Smooth muscle cell (in vitro differentiated cells): ENCODE measurements at regions not wholly inside any gene's neighbourhood (a gene's known extent, or its start where the extent isn't known, plus 50 kb on each side); places are given as distances from the start of the nearest gene placed in this dataset.

Experiments
- DNase-seq: peaks from one replicate; lab custom pipeline; 2025; ENCODE audit not compliant: unreplicated experiment; lab: John Stamatoyannopoulos, UW
- H2AFZ ChIP-seq: fragments of 200-600 bp; sonication (generic); 2 replicates; pipeline ENCODE4 v1.6.0; 2016; ENCODE audit warnings: antibody characterized with exemption, low read depth, mild to moderate bottlenecking
- H3F3A ChIP-seq: fragments of 200-600 bp; sonication (generic); 2 replicates; pipeline ENCODE4 v1.6.0; 2017; ENCODE audit warnings: antibody characterized with exemption, low read depth
- H3K27ac ChIP-seq: fragments of 200-600 bp; sonication (generic); 2 replicates; pipeline ENCODE4 v1.5.1; 2016; ENCODE audit warnings: low read depth, mild to moderate bottlenecking
- H3K27me3 ChIP-seq: fragments of 200-600 bp; sonication (generic); 2 replicates; pipeline ENCODE4 v1.6.1; 2016; ENCODE audit warnings: low read depth, mild to moderate bottlenecking
- H3K36me3 ChIP-seq: fragments of 200-600 bp; sonication (generic); 2 replicates; pipeline ENCODE4 v1.5.1; 2016; ENCODE audit warnings: low read depth
- H3K4me1 ChIP-seq: fragments of 200-600 bp; sonication (generic); 2 replicates; pipeline ENCODE4 v1.5.1; 2016; ENCODE audit warnings: low read depth
- H3K4me2 ChIP-seq: fragments of 200-600 bp; sonication (generic); 2 replicates; pipeline ENCODE4 v1.6.0; 2016; ENCODE audit warnings: mild to moderate bottlenecking
- H3K4me3 ChIP-seq: fragments of 200-600 bp; sonication (generic); 2 replicates; pipeline ENCODE4 v1.5.1; 2016; ENCODE audit warnings: mild to moderate bottlenecking
- H3K79me2 ChIP-seq: fragments of 200-600 bp; sonication (generic); 2 replicates; pipeline ENCODE4 v1.6.0; 2016; ENCODE audit warnings: low read depth, mild to moderate bottlenecking
- H3K9ac ChIP-seq: fragments of 200-600 bp; sonication (generic); 2 replicates; pipeline ENCODE4 v1.6.0; 2016; ENCODE audit warnings: low read depth
- H3K9me3 ChIP-seq: fragments of 200-600 bp; sonication (generic); replicated peaks from 2 replicates; pipeline ENCODE4 v1.5.1; 2016; ENCODE audit warnings: low read depth
- H4K20me1 ChIP-seq: fragments of 200-600 bp; sonication (generic); 2 replicates; pipeline ENCODE4 v1.6.0; 2016; ENCODE audit warnings: low read depth
- CTCF ChIP-seq: fragments of 200-600 bp; sonication (generic); IDR thresholded peaks from 2 replicates; pipeline ENCODE4 v1.5.1; 2017; ENCODE audit warnings: borderline replicate concordance, mild to moderate bottlenecking, antibody characterized with exemption; ENCODE audit not compliant: insufficient read depth, poor library complexity, severe bottlenecking
- WGBS: methylation state at CpG from one replicate; pipeline ENCODE4 v1.1.7; 2016; ENCODE audit warnings: low lambda C conversion rate; 5-methylcytosine and 5-hydroxymethylcytosine counted together

- 51% methylated on average over 6 of the region's 6 CpGs for WGBS
- no peaks in the 10 kb centered on the region for H3K9me3 ChIP-seq
- H3K4me2 ChIP-seq, result no peak overlapping the region
Observed at GRCh38 chr12:18818579-18819268, 80.8 kb downstream of the CAPZA3 start.

GRCh38 chr12:18819484-18819883 is 81.6 kb downstream of the CAPZA3 start:
- Histone ChIP-seq H4K20me1 (no peaks in the 10 kb centered on the region), H3F3A (no peaks in the 10 kb centered on the region), H3K4me2 (no peak overlapping the region), H2AFZ (peak overlapping the region; percentile 75), H3K4me3 (no peak overlapping the region), H3K36me3 (no peaks in the 10 kb centered on the region), H3K9me3 (no peaks in the 10 kb centered on the region), H3K27ac (no peak overlapping the region), H3K27me3 (no peaks in the 10 kb centered on the region), H3K9ac (no peak overlapping the region), H3K79me2 (no peaks in the 10 kb centered on the region), H3K4me1 (no peaks in the 10 kb centered on the region)
- no peak for DNase-seq
- WGBS, result 87% methylated on average over 7 of the region's 7 CpGs
- no peak for TF ChIP-seq CTCF

More at GRCh38 chr12:18818579-18819268, 80.8 kb downstream of the CAPZA3 start:
- Histone ChIP-seq H3F3A (peaks cover 5% of the 10 kb centered on the region), H2AFZ (peak overlapping the region; percentile 75), H4K20me1 (no peaks in the 10 kb centered on the region), H3K79me2 (no peaks in the 10 kb centered on the region), H3K4me3 (no peak overlapping the region), H3K9ac (no peak overlapping the region), H3K27ac (no peak overlapping the region), H3K4me1 (no peaks in the 10 kb centered on the region), H3K36me3 (no peaks in the 10 kb centered on the region), H3K27me3 (no peaks in the 10 kb centered on the region)
- no peak for TF ChIP-seq CTCF
- no peak for DNase-seq

DNA sequence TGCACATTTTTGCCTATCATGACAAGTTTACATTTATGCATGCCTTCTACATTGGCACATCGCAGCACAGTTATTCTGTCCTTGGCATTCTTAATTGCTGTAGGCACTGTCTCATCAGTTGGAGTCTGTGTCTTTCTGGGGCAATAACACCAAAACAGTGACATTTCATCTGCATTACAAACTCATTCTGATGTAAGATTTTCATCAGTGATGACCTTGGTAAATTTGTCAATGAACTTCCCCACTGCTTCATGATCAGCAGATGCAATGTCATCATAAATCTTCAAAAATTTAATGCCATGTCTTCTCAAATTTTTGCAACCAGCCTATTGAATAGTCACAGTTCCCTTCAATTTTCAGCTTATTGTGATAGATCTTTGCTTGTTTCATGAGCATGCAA is 85.5 kb downstream of the CAPZA3 start:
- no peaks in the 10 kb centered on the region for H3K79me2 ChIP-seq
- no peaks in the 10 kb centered on the region for H3K4me1 ChIP-seq
- no peaks in the 10 kb centered on the region for H4K20me1 ChIP-seq
- H3K27me3 ChIP-seq, result no peaks in the 10 kb centered on the region
- no peaks in the 10 kb centered on the region for H3K9me3 ChIP-seq
- H2AFZ ChIP-seq, result no peak overlapping the region
- DNase-seq, result no peak
- no peaks in the 10 kb centered on the region for H3K36me3 ChIP-seq
- H3F3A ChIP-seq, result no peaks in the 10 kb centered on the region
- TF ChIP-seq CTCF, result no peak
- H3K27ac ChIP-seq, result no peak overlapping the region
- H3K4me3 ChIP-seq, result no peak overlapping the region
- no peak overlapping the region for H3K9ac ChIP-seq
- 96% methylated on average over 1 of the region's 1 CpG for WGBS
- H3K4me2 ChIP-seq, result no peak overlapping the region

GRCh38 chr12:18824287-18824686 is 86.4 kb downstream of the CAPZA3 start:
- Histone ChIP-seq H3K4me1 (no peaks in the 10 kb centered on the region), H3K79me2 (no peaks in the 10 kb centered on the region), H3K9me3 (peaks cover 3% of the 10 kb centered on the region), H4K20me1 (no peaks in the 10 kb centered on the region), H3F3A (no peaks in the 10 kb centered on the region), H3K36me3 (no peaks in the 10 kb centered on the region), H3K27me3 (no peaks in the 10 kb centered on the region), H3K4me2 (no peak overlapping the region), H3K9ac (no peak overlapping the region), H3K4me3 (no peak overlapping the region), H2AFZ (no peak overlapping the region), H3K27ac (no peak overlapping the region)
- TF ChIP-seq CTCF, result no peak
- WGBS, result 83% methylated on average over 9 of the region's 11 CpGs
- no peak for DNase-seq
